ENCODE measurements at regions not wholly inside any gene's neighbourhood (a gene's known extent, or its start where the extent isn't known, plus 50 kb on each side); places are given as distances from the start of the nearest gene placed in this dataset.

- no peak for ATAC-seq (ENCODE audit: low read depth in 2 of 2)
- Mint-ChIP-seq H3K4me1 (no peaks in the 10 kb centered on the region), H3K4me3 (no peak overlapping the region), H3K9me3 (peaks cover 0 to 3% (median 1%) of the 10 kb centered on the region in 7 donors), H3K27ac (no peak overlapping the region), H3K36me3 (no peaks in the 10 kb centered on the region), H3K27me3 (no peaks in the 10 kb centered on the region)
- Histone ChIP-seq H3K27ac (ENCODE audit: insufficient read depth, low read length, poor library complexity, severe bottlenecking) (no peak overlapping the region), H3K4me1 (ENCODE audit: control insufficient read depth, insufficient read depth, low read length, poor library complexity, severe bottlenecking) (no peaks in the 10 kb centered on the region), H3K27me3 (ENCODE audit: control insufficient read depth, insufficient read depth, low read length) (no peaks in the 10 kb centered on the region), H3K36me3 (ENCODE audit: control insufficient read depth, insufficient read depth, low read length) (no peaks in the 10 kb centered on the region), H3K9me3 (ENCODE audit: control insufficient read depth in 2 of 2, low read length in 2 of 2) (no peaks in the 10 kb centered on the region), H3K4me3 (ENCODE audit: low read depth, low read length) (no peak overlapping the region)
- DNase-seq: no peak
Observed at GRCh38 chr1:70856201-70856600, 191.4 kb downstream of the PTGER3 start.

DNA sequence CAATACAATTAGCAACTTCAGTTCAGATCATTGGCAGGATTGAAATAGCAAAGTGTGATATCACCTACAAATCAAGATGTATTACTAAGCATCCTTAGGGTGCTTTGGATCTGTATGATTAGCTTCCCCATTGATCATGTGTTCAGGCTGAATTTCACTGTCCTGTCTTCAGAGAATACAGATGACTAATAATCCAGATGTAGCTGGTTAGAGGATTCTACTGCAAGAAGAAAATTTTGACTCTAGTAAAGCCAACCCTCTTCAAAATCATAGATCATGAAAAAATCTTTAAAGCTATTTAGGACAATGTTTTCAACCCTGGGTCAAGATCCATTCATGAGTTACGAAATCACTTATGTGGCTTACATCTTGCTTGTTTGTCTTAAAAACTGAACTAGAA lies 184.4 kb downstream of the PTGER3 start:
- no peaks in the 10 kb centered on the region for H3K9me3 ChIP-seq (ENCODE audit: control insufficient read depth in 2 of 2, low read length in 2 of 2)
- no peaks in the 10 kb centered on the region for H3K27me3 Mint-ChIP-seq
- peaks cover 0 to 6% (median 2%) of the 10 kb centered on the region in 7 donors for H3K9me3 Mint-ChIP-seq
- H3K4me1 Mint-ChIP-seq: no peaks in the 10 kb centered on the region
- DNase-seq (no peak), ATAC-seq (ENCODE audit: low read depth in 2 of 2) (no peak)
- H3K27me3 ChIP-seq (ENCODE audit: control insufficient read depth, insufficient read depth, low read length): no peaks in the 10 kb centered on the region
- no peaks in the 10 kb centered on the region for H3K36me3 Mint-ChIP-seq
- no peak overlapping the region for H3K4me3 ChIP-seq (ENCODE audit: low read depth, low read length)
- H3K4me1 ChIP-seq (ENCODE audit: control insufficient read depth, insufficient read depth, low read length, poor library complexity, severe bottlenecking): no peaks in the 10 kb centered on the region
- H3K4me3 Mint-ChIP-seq: no peak overlapping the region
- no peak overlapping the region for H3K27ac ChIP-seq (ENCODE audit: insufficient read depth, low read length, poor library complexity, severe bottlenecking)
- no peaks in the 10 kb centered on the region for H3K36me3 ChIP-seq (ENCODE audit: control insufficient read depth, insufficient read depth, low read length)
- no peak overlapping the region for H3K27ac Mint-ChIP-seq

DNA sequence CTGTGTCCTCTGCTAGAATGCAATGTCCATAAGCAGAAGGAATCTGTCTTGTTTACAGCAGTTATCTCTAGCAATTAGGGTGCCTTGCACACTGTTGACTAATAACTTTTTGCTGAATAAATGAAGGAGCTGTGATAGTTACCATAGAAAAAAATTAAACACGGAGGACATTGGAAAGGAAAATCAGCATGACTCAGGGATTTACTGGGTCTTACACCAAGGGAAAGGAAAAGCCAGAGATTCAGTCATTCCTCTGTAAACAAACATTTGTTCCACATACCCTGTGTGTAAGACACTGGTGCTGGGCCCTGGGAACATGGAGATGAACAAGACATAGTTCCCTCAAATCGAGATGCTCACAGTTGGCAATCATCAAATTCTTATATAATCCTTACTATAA lies 183.3 kb downstream of the PTGER3 start:
- H3K27me3 Mint-ChIP-seq: no peaks in the 10 kb centered on the region
- Histone ChIP-seq H3K4me1 (ENCODE audit: control insufficient read depth, insufficient read depth, low read length, poor library complexity, severe bottlenecking) (no peaks in the 10 kb centered on the region), H3K27ac (ENCODE audit: insufficient read depth, low read length, poor library complexity, severe bottlenecking) (no peak overlapping the region), H3K36me3 (ENCODE audit: control insufficient read depth, insufficient read depth, low read length) (no peaks in the 10 kb centered on the region), H3K9me3 (ENCODE audit: control insufficient read depth in 2 of 2, low read length in 2 of 2) (no peaks in the 10 kb centered on the region), H3K4me3 (ENCODE audit: low read depth, low read length) (no peak overlapping the region), H3K27me3 (ENCODE audit: control insufficient read depth, insufficient read depth, low read length) (no peaks in the 10 kb centered on the region)
- H3K9me3 Mint-ChIP-seq: peaks cover 0 to 8% (median 2%) of the 10 kb centered on the region in 7 donors
- H3K4me1 Mint-ChIP-seq: no peaks in the 10 kb centered on the region
- H3K36me3 Mint-ChIP-seq: no peaks in the 10 kb centered on the region
- no peak overlapping the region for H3K4me3 Mint-ChIP-seq
- no peak overlapping the region for H3K27ac Mint-ChIP-seq
- DNase-seq (no peak), ATAC-seq (ENCODE audit: low read depth in 2 of 2) (no peak)

GRCh38 chr1:70866542-70867264 lies 180.9 kb downstream of the PTGER3 start:
- peak in 1 of 2 donors; percentile 28 for ATAC-seq (ENCODE audit: low read depth in 2 of 2)
- Mint-ChIP-seq H3K4me3 (peak overlapping the region in 1 of 4 donors; percentile 35), H3K27me3 (no peaks in the 10 kb centered on the region), H3K36me3 (no peaks in the 10 kb centered on the region), H3K9me3 (peaks cover 0 to 9% (median 1%) of the 10 kb centered on the region in 7 donors), H3K4me1 (no peaks in the 10 kb centered on the region), H3K27ac (no peak overlapping the region)
- Histone ChIP-seq H3K27me3 (ENCODE audit: control insufficient read depth, insufficient read depth, low read length) (no peaks in the 10 kb centered on the region), H3K36me3 (ENCODE audit: control insufficient read depth, insufficient read depth, low read length) (no peaks in the 10 kb centered on the region), H3K4me3 (ENCODE audit: low read depth, low read length) (no peak overlapping the region), H3K9me3 (ENCODE audit: control insufficient read depth in 2 of 2, low read length in 2 of 2) (no peaks in the 10 kb centered on the region), H3K4me1 (ENCODE audit: control insufficient read depth, insufficient read depth, low read length, poor library complexity, severe bottlenecking) (no peaks in the 10 kb centered on the region), H3K27ac (ENCODE audit: insufficient read depth, low read length, poor library complexity, severe bottlenecking) (no peak overlapping the region)
- no peak for DNase-seq

- H3K4me1 Mint-ChIP-seq: no peaks in the 10 kb centered on the region
- Histone ChIP-seq H3K4me3 (ENCODE audit: low read depth, low read length) (no peak overlapping the region), H3K27ac (ENCODE audit: insufficient read depth, low read length, poor library complexity, severe bottlenecking) (no peak overlapping the region), H3K9me3 (ENCODE audit: control insufficient read depth in 2 of 2, low read length in 2 of 2) (no peaks in the 10 kb centered on the region), H3K36me3 (ENCODE audit: control insufficient read depth, insufficient read depth, low read length) (no peaks in the 10 kb centered on the region), H3K4me1 (ENCODE audit: control insufficient read depth, insufficient read depth, low read length, poor library complexity, severe bottlenecking) (no peaks in the 10 kb centered on the region), H3K27me3 (ENCODE audit: control insufficient read depth, insufficient read depth, low read length) (no peaks in the 10 kb centered on the region)
- ATAC-seq (ENCODE audit: low read depth in 2 of 2): no peak
- H3K27me3 Mint-ChIP-seq: no peaks in the 10 kb centered on the region
- DNase-seq: no peak
- H3K4me3 Mint-ChIP-seq: no peak overlapping the region
- H3K36me3 Mint-ChIP-seq: no peaks in the 10 kb centered on the region
- H3K9me3 Mint-ChIP-seq: peaks cover 0 to 9% (median 3%) of the 10 kb centered on the region in 7 donors
- H3K27ac Mint-ChIP-seq: no peak overlapping the region
Observed at GRCh38 chr1:70871790-70872189, 175.8 kb downstream of the PTGER3 start.

- no peak overlapping the region for H3K4me3 Mint-ChIP-seq
- Histone ChIP-seq H3K4me3 (ENCODE audit: low read depth, low read length) (no peak overlapping the region), H3K27me3 (ENCODE audit: control insufficient read depth, insufficient read depth, low read length) (no peaks in the 10 kb centered on the region), H3K4me1 (ENCODE audit: control insufficient read depth, insufficient read depth, low read length, poor library complexity, severe bottlenecking) (no peaks in the 10 kb centered on the region), H3K9me3 (ENCODE audit: control insufficient read depth in 2 of 2, low read length in 2 of 2) (no peaks in the 10 kb centered on the region), H3K36me3 (ENCODE audit: control insufficient read depth, insufficient read depth, low read length) (no peaks in the 10 kb centered on the region), H3K27ac (ENCODE audit: insufficient read depth, low read length, poor library complexity, severe bottlenecking) (no peak overlapping the region)
- no peaks in the 10 kb centered on the region for H3K36me3 Mint-ChIP-seq
- H3K27ac Mint-ChIP-seq: no peak overlapping the region
- DNase-seq (no peak), ATAC-seq (ENCODE audit: low read depth in 2 of 2) (no peak)
- H3K27me3 Mint-ChIP-seq: peaks cover 4% of the 10 kb centered on the region
- H3K4me1 Mint-ChIP-seq: no peaks in the 10 kb centered on the region
- H3K9me3 Mint-ChIP-seq: peaks cover 1 to 10% (median 6%) of the 10 kb centered on the region in 7 donors
Observed at GRCh38 chr1:70874063-70874462, 173.6 kb downstream of the PTGER3 start.

- no peak for DNase-seq
- peaks cover 1 to 11% (median 5%) of the 10 kb centered on the region in 7 donors for H3K9me3 Mint-ChIP-seq
- Histone ChIP-seq H3K27ac (ENCODE audit: insufficient read depth, low read length, poor library complexity, severe bottlenecking) (no peak overlapping the region), H3K9me3 (ENCODE audit: control insufficient read depth in 2 of 2, low read length in 2 of 2) (no peaks in the 10 kb centered on the region), H3K4me1 (ENCODE audit: control insufficient read depth, insufficient read depth, low read length, poor library complexity, severe bottlenecking) (no peaks in the 10 kb centered on the region), H3K4me3 (ENCODE audit: low read depth, low read length) (no peak overlapping the region), H3K36me3 (ENCODE audit: control insufficient read depth, insufficient read depth, low read length) (no peaks in the 10 kb centered on the region), H3K27me3 (ENCODE audit: control insufficient read depth, insufficient read depth, low read length) (no peaks in the 10 kb centered on the region)
- H3K4me1 Mint-ChIP-seq: no peaks in the 10 kb centered on the region
- peaks cover 4% of the 10 kb centered on the region for H3K27me3 Mint-ChIP-seq
- H3K4me3 Mint-ChIP-seq: no peak overlapping the region
- no peak for ATAC-seq (ENCODE audit: low read depth in 2 of 2)
- no peak overlapping the region for H3K27ac Mint-ChIP-seq
- no peaks in the 10 kb centered on the region for H3K36me3 Mint-ChIP-seq
Observed at GRCh38 chr1:70874818-70875217, 172.8 kb downstream of the PTGER3 start.

GRCh38 chr1:70877343-70877742 lies 170.3 kb downstream of the PTGER3 start:
- Mint-ChIP-seq H3K27ac (no peak overlapping the region), H3K4me1 (no peaks in the 10 kb centered on the region), H3K9me3 (peaks cover 2 to 17% (median 6%) of the 10 kb centered on the region in 7 donors), H3K4me3 (no peak overlapping the region), H3K36me3 (no peaks in the 10 kb centered on the region), H3K27me3 (peaks cover 4% of the 10 kb centered on the region)
- Histone ChIP-seq H3K4me3 (ENCODE audit: low read depth, low read length) (no peak overlapping the region), H3K4me1 (ENCODE audit: control insufficient read depth, insufficient read depth, low read length, poor library complexity, severe bottlenecking) (no peaks in the 10 kb centered on the region), H3K36me3 (ENCODE audit: control insufficient read depth, insufficient read depth, low read length) (no peaks in the 10 kb centered on the region), H3K9me3 (ENCODE audit: control insufficient read depth in 2 of 2, low read length in 2 of 2) (no peaks in the 10 kb centered on the region), H3K27ac (ENCODE audit: insufficient read depth, low read length, poor library complexity, severe bottlenecking) (no peak overlapping the region), H3K27me3 (ENCODE audit: control insufficient read depth, insufficient read depth, low read length) (no peaks in the 10 kb centered on the region)
- no peak for ATAC-seq (ENCODE audit: low read depth in 2 of 2)
- no peak for DNase-seq

Data from CD4-positive, CD25-positive, alpha-beta regulatory T cell (primary cell).